ENCODE measurements at regions not wholly inside any gene's neighbourhood (a gene's known extent, or its start where the extent isn't known, plus 50 kb on each side); places are given as distances from the start of the nearest gene placed in this dataset.
"Not testable (repeated sequence)": the region's sequence is repeated elsewhere in the genome, so short reads cannot be mapped to it uniquely, and the experiment has no call there.

DNA sequence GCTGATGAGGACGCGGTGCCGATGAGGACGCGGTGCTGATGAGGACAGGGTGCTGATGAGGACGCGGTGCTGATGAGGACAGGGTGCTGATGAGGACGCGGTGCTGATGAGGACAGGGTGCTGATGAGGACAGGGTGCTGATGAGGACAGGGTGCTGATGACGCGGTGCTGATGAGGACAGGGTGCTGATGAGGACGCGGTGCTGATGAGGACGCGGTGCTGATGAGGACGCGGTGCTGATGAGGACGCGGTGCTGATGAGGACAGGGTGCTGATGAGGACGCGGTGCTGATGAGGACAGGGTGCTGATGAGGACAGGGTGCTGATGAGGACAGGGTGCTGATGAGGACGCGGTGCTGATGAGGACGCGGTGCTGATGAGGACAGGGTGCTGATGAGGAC, 399.3 kb downstream of the SMOC2 start:
- not testable (repeated sequence) for DNase-seq

DNA sequence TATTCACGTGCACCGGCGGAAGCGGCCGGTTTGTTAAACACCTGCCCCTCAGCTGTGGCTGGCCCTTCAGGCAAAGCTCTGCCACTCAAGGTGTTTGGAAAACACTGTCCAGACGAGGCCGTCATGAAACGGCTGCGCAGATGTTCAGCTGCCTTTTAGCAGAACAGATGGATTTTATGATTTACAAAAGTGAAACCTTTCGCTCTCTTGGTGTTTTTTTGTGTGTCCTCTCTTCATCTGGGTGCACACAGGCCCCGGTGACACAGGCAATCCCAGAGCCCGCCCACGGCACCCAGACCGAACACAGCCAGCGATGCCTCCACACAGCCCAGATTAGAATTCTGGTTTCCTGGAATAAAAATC, 397.0 kb downstream of the SMOC2 start:
- no peak for DNase-seq

GRCh38 chr6:168837254-168838036, 396.5 kb downstream of the SMOC2 start:
- DNase-seq: no peak

GRCh38 chr6:168835991-168836390, 395.0 kb downstream of the SMOC2 start:
- DNase-seq: no peak

DNA sequence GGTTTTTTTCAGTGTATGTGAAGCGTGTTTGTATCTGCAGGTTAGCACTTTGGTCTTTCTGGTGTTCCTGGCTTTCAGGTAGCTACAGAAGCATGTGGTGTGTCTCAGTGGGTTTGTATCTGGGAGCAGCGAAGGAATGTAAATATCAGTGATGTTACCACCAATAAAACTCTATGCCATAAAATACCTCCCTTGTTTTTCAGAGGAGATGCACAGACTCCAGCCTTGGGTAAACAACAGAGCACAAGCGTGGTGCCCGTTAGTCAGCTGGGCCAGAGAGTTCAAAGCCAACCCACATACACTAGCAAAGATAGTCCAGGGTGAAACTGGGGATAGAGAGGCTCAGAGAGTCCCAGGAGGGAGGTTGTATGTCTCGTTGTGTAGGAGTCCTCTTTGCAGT, 393.8 kb downstream of the SMOC2 start:
- no peak for DNase-seq

GRCh38 chr6:168834042-168834587, 393.1 kb downstream of the SMOC2 start:
- no peak for DNase-seq

- peak; percentile 69 for DNase-seq
These were observed 387.8 kb downstream of the SMOC2 start for GRCh38 chr6:168828800-168829199.

DNA sequence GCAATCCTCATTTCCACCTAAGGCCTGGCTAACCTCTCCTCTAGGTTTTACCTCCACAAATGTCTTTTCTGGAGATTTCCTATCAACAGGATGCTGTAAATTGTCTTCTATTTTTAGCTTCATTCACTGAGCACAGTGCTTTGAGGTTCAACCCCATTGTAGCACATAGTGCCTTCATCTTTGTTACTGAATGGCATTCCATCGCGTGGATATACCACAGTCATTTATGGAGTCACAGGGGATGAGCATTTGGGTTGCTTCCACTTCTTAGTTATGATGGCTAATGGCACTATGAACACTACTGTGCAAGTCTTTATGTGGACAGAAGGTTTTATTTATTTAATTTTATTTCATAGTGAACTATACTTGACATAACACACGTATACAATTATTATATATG, 387.1 kb downstream of the SMOC2 start:
- no peak for DNase-seq

- DNase-seq: no peak
These were observed 386.5 kb downstream of the SMOC2 start for GRCh38 chr6:168827586-168827871.

GRCh38 chr6:168826726-168827585, 386.0 kb downstream of the SMOC2 start:
- DNase-seq: no peak

DNA sequence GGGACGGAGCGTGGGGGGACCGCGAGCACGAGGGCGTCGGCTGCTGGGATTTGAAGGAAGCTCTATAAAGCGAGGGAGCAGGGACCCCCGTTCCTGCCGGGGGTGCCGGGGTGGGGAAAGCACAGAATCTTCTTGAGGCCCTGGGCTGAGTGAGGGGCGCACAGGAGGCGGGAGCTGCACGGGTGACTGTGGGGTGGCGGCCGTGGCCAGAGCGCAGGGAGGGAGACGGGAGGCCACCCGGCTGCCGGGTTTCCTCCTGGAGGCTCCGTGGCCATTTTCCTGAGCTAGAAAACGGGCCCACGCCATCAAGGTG, 385.1 kb downstream of the SMOC2 start:
- no peak for DNase-seq

- no peak for DNase-seq
These were observed 384.5 kb downstream of the SMOC2 start for GRCh38 chr6:168825226-168826077.

- DNase-seq: no peak
These were observed 382.6 kb downstream of the SMOC2 start for GRCh38 chr6:168823397-168824212.

- DNase-seq: no peak
These were observed 381.4 kb downstream of the SMOC2 start for GRCh38 chr6:168822376-168822775.

DNA sequence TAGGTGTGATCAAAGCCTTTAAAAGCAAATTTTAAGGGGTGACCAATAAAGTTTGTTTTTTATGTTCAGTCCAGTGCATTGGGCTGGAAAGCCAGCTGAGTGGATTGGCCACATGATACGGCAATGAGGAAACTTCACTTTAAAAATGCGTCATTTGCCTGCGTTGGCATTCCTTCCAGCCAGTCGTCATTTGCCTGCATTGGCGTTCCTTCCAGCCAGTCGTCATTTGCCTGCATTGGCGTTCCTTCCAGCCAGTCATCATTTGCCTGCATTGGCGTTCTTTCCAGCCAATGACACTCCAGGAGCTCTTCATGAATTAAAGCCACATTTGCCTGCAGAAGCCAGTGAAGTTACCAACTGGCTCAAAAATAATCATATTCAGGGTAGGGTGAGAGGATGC, 378.6 kb downstream of the SMOC2 start:
- no peak for DNase-seq

- DNase-seq: no peak
These were observed 376.7 kb downstream of the SMOC2 start for GRCh38 chr6:168817558-168818159.

DNA sequence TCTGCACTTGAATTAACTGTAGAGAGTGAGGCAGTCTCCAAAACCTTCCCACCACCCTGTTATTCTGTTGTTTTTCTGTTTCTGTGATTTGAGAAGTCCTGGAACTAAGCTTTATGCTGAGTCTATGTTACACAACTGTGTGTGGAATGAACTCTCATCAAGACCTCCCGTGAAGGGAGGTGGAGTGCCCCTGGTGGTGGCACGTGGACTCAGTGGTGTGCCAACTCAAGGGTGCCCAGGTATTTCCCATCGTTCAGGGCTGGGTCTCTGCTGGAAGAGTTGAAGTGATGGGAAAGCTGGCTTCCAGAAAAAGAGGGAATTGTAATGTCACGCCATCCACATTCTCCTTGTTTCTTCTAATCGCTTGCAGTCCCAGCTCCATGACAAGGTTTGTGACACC, 374.2 kb downstream of the SMOC2 start:
- no peak for DNase-seq

DNA sequence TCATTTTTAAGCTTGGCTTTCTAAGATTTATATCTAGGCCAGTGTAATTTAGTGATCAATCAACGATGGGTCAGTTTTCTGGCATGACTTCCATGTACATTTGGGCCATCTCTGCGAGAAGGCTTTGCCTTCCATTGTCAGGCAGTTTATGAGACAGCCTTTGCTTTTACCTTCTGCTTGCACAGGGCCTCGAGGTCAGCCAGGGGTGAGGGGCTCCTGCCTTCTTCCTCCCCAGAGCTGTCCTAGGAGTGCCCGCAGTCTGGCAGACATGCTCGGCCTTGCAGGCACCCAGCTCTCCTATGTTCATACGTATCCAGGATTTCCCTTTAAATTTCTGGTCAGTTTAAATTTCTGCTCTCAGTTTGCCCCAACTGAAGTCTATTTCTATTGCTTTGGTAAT, 367.2 kb downstream of the SMOC2 start:
- no peak for DNase-seq

DNA sequence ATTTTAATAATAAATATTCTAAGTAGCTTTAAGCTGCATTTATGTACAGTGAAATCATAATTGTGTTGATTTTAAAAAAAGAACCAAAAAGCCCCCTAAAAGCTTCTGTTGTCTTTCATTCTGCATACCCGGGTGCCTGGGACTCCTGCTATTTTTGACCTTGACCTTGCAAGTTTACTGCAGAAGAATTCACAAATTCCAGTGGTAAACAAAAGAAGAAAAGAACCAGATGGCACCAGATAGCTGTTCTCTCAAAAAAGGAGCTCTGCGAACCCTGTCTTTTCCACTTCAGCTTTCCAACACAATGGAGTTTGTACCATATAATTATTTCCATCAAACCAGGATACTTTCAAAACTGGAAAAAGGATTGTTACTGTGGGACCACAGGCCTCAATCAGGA, 363.3 kb downstream of the SMOC2 start:
- DNase-seq: no peak

GRCh38 chr6:168803874-168804273, 362.9 kb downstream of the SMOC2 start:
- DNase-seq: no peak

DNA sequence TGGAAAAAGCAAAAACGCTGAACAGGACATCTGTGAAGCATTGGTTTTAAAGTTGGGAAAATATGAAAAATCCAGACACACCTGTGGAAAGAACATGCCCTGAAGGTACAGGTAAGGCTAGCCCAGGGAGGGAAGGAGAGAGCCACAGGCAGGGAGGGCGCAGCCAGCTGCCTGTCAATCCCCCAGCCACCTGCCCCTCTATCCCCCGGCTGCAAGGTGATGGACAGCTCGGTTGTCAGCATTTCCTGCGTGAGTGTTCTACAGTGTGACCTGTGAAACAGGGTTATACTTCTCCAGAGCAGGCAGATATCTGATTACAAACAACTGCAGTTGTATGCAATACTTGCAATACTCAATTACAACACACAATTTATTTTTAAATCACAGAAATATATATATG, 358.1 kb downstream of the SMOC2 start:
- DNase-seq: no peak

DNA sequence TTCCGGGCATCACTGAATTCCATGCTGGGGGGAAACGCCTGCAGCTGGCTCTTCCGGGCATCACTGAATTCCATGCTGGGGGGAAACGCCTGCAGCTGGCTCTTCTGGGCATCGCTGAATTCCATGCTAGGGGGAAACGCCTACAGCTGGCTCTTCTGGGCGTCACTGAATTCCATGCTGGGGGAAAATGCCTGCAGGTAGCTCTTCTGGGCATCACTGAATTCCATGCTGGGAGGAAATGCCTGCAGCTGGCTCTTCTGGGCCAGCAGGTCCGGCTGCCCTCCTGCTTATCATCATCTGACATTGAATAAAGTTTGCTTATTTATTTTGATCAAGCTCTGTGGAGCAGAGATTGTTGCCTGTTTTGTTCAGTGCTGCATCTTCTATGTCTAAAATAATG, 355.1 kb downstream of the SMOC2 start:
- DNase-seq: no peak
